Activated B cell treated with CpG ODN at 0.5 μM for 24 hours (primary cell): ENCODE measurements at regions not wholly inside any gene's neighbourhood (a gene's known extent, or its start where the extent isn't known, plus 50 kb on each side); places are given as distances from the start of the nearest gene placed in this dataset.

Experiments
- ATAC-seq: fragments of 200-7000 bp; cut with Tn5 transposase; one replicate; pipeline ENCODE4 v1.10.0; 2021; ENCODE audit warnings: low read depth, mild to moderate bottlenecking, moderate library complexity
- CTCF ChIA-PET: fragments of 350-600 bp; sonication (Branson Sonifier 250); formaldehyde crosslinking; loops from one replicate; lab custom pipeline; 2021; ENCODE audit warnings: antibody characterized with exemption; lab: Charles Lee
- POLR2A ChIA-PET: fragments of 350-600 bp; sonication (Branson Sonifier 250); formaldehyde crosslinking; loops from one replicate; lab custom pipeline; 2021; ENCODE audit warnings: antibody characterized with exemption; lab: Charles Lee
- DNase-seq: peaks from one replicate; pipeline ENCODE4 v3.0.0; 2022
- H3K27ac Mint-ChIP-seq: one replicate; pipeline ENCODE4 v1.8.0; 2020; ENCODE audit warnings: mixed read lengths
- H3K27me3 Mint-ChIP-seq: one replicate; pipeline ENCODE4 v1.8.0; 2021; ENCODE audit warnings: mixed read lengths
- H3K36me3 Mint-ChIP-seq: one replicate; pipeline ENCODE4 v1.8.0; 2021; ENCODE audit warnings: low read depth, mixed read lengths
- H3K4me1 Mint-ChIP-seq: one replicate; pipeline ENCODE4 v1.8.0; 2021; ENCODE audit warnings: mixed read lengths
- H3K4me3 Mint-ChIP-seq: one replicate; pipeline ENCODE4 v1.8.0; 2020; ENCODE audit warnings: mild to moderate bottlenecking, mixed read lengths
- H3K9me3 Mint-ChIP-seq: one replicate; pipeline ENCODE4 v1.8.0; 2020; ENCODE audit warnings: mixed read lengths
- CTCF ChIP-seq: fragments of 200-600 bp; IDR thresholded peaks from one replicate; pipeline ENCODE4 v1.8.0; 2022; ENCODE audit warnings: antibody characterized with exemption, mild to moderate bottlenecking
- intact Hi-C: fragments of 100-400 bp; cut with micrococcal nuclease; formaldehyde crosslinking; loops from one replicate; pipeline ENCODE4 v1.15.1; 2024

- H3K4me3 Mint-ChIP-seq, result no peak overlapping the region
- ChIA-PET POLR2A (no interaction called here), CTCF (no interaction called here)
- H3K36me3 Mint-ChIP-seq, result no peaks in the 10 kb centered on the region
- no peaks in the 10 kb centered on the region for H3K4me1 Mint-ChIP-seq
- DNase-seq, result no peak
- no peaks in the 10 kb centered on the region for H3K9me3 Mint-ChIP-seq
- ATAC-seq, result no peak
- no peaks in the 10 kb centered on the region for H3K27me3 Mint-ChIP-seq
- TF ChIP-seq CTCF, result no peak
- intact Hi-C loops, result no loop called here
- no peak overlapping the region for H3K27ac Mint-ChIP-seq
These were observed 281.1 kb downstream of the MRPL39 start for GRCh38 chr21:25326181-25326580.

GRCh38 chr21:25324666-25325065, 282.6 kb downstream of the MRPL39 start:
- TF ChIP-seq CTCF, result no peak
- Mint-ChIP-seq H3K27me3 (no peaks in the 10 kb centered on the region), H3K27ac (no peak overlapping the region), H3K4me3 (no peak overlapping the region), H3K4me1 (no peaks in the 10 kb centered on the region), H3K36me3 (no peaks in the 10 kb centered on the region), H3K9me3 (no peaks in the 10 kb centered on the region)
- CTCF ChIA-PET, result no interaction called here
- POLR2A ChIA-PET, result no interaction called here
- intact Hi-C loops, result no loop called here
- DNase-seq (no peak), ATAC-seq (no peak)

- no peak overlapping the region for H3K27ac Mint-ChIP-seq
- H3K36me3 Mint-ChIP-seq, result no peaks in the 10 kb centered on the region
- H3K27me3 Mint-ChIP-seq, result no peaks in the 10 kb centered on the region
- ChIA-PET POLR2A (no interaction called here), CTCF (no interaction called here)
- intact Hi-C loops, result no loop called here
- TF ChIP-seq CTCF, result no peak
- DNase-seq, result no peak
- H3K9me3 Mint-ChIP-seq, result no peaks in the 10 kb centered on the region
- no peak for ATAC-seq
- H3K4me3 Mint-ChIP-seq, result no peak overlapping the region
- H3K4me1 Mint-ChIP-seq, result no peaks in the 10 kb centered on the region
These were observed 283.8 kb downstream of the MRPL39 start for GRCh38 chr21:25323356-25323949.

GRCh38 chr21:25314247-25314646, 293.0 kb downstream of the MRPL39 start:
- intact Hi-C loops, result loop anchor here (1.0 to 10.0 kb wide), 5 partner anchors 73 to 1461 kb away; no protein-coding TSS in a partner anchor
- H3K4me3 Mint-ChIP-seq, result no peak overlapping the region
- peak; percentile 12 for TF ChIP-seq CTCF
- H3K27me3 Mint-ChIP-seq, result no peaks in the 10 kb centered on the region
- DNase-seq, result no peak
- H3K27ac Mint-ChIP-seq, result no peak overlapping the region
- POLR2A ChIA-PET, result interaction anchor here (0.5 kb wide), 1 partner anchor 80 kb away, joined by 3 read pairs; no protein-coding TSS in a partner anchor
- peaks cover 4% of the 10 kb centered on the region for H3K9me3 Mint-ChIP-seq
- CTCF ChIA-PET, result interaction anchor here (1.2 to 5.0 kb wide), 5 partner anchors 273 to 420 kb away, joined by 3 to 42 read pairs (median 6); no protein-coding TSS in a partner anchor
- H3K4me1 Mint-ChIP-seq, result peaks cover 11% of the 10 kb centered on the region
- peaks cover 7% of the 10 kb centered on the region for H3K36me3 Mint-ChIP-seq
- ATAC-seq, result no peak

- Mint-ChIP-seq H3K27ac (peak overlapping the region; percentile 31), H3K27me3 (no peaks in the 10 kb centered on the region), H3K36me3 (peaks cover 9% of the 10 kb centered on the region), H3K4me3 (peak overlapping the region; percentile 62), H3K4me1 (peaks cover 11% of the 10 kb centered on the region), H3K9me3 (peaks cover 7% of the 10 kb centered on the region)
- peak; percentile 32 for TF ChIP-seq CTCF
- intact Hi-C loops, result loop anchor here (1.0 to 10.0 kb wide), 7 partner anchors 73 to 1461 kb away; no protein-coding TSS in a partner anchor
- ATAC-seq, result peak; percentile 40
- POLR2A ChIA-PET, result interaction anchor here (0.5 kb wide), 1 partner anchor 80 kb away, joined by 3 read pairs; no protein-coding TSS in a partner anchor
- CTCF ChIA-PET, result interaction anchor here (0.8 to 5.0 kb wide), 6 partner anchors 10 to 420 kb away, joined by 3 to 42 read pairs (median 5); no protein-coding TSS in a partner anchor
- no peak for DNase-seq
These were observed 293.5 kb downstream of the MRPL39 start for GRCh38 chr21:25313829-25314228.
